K562 (cell line): ENCODE measurements at regions not wholly inside any gene's neighbourhood (a gene's known extent, or its start where the extent isn't known, plus 50 kb on each side); places are given as distances from the start of the nearest gene placed in this dataset.

Source experiments
- CHD1 ChIP-seq: fragments of 200-600 bp; sonication (generic); IDR thresholded peaks from one replicate; pipeline ENCODE4 v1.6.1; 2012; ENCODE audit warnings: mild to moderate bottlenecking, moderate library complexity, low read length, inconsistent platforms
- EP300 ChIP-seq: IDR thresholded peaks from 2 replicates; pipeline ENCODE4 v1.6.1; 2012; ENCODE audit warnings: low read length, improper control_type of control experiment
- PHF8 ChIP-seq: fragments of 200-600 bp; sonication (generic); IDR thresholded peaks from 2 replicates; pipeline ENCODE4 v1.6.1; 2012; ENCODE audit warnings: mixed run types, mild to moderate bottlenecking, inconsistent platforms, low read length, moderate library complexity, borderline replicate concordance
- POLR2AphosphoS2 ChIP-seq: IDR thresholded peaks from 2 replicates; pipeline ENCODE4 v1.6.1; 2012; ENCODE audit warnings: low read length, improper control_type of control experiment
- SIX5 ChIP-seq, 2 experiments: IDR thresholded peaks; 2 replicates each; pipeline ENCODE4 v1.6.1; 2011; ENCODE audit warnings: low read length in 2 of 2, borderline replicate concordance in 1 of 2, low read depth in 1 of 2, mild to moderate bottlenecking in 1 of 2, moderate library complexity in 1 of 2; ENCODE audit not compliant: insufficient read depth in 1 of 2
- YY1 ChIP-seq, 3 experiments: IDR thresholded peaks; 2 replicates each; pipeline ENCODE4 v1.6.1; 2011; ENCODE audit warnings: low read length in 2 of 3, mild to moderate bottlenecking in 2 of 3, moderate library complexity in 2 of 3, borderline replicate concordance in 1 of 3, control low read depth in 1 of 3, low read depth in 1 of 3; ENCODE audit not compliant: insufficient read depth in 3 of 3, insufficient replicate concordance in 2 of 3, control insufficient read depth in 1 of 3, insufficient read length in 1 of 3; ENCODE audit errors: extremely low read depth in 1 of 3
- ZFP1 ChIP-seq: fragments of 450-650 bp; formaldehyde crosslinking; IDR thresholded peaks from 2 replicates; pipeline ENCODE4 v1.4.0; 2020; ENCODE audit warnings: mild to moderate bottlenecking, mixed read lengths
- ZNF263 ChIP-seq: sonication (generic); formaldehyde crosslinking; IDR thresholded peaks from 2 replicates; pipeline ENCODE4 v1.8.0; 2022; ENCODE audit warnings: mild to moderate bottlenecking, missing genetic modification reagents, borderline replicate concordance
- ZNF445 ChIP-seq: fragments of 250-450 bp; sonication (Bioruptor Pico); IDR thresholded peaks from 2 replicates; pipeline ENCODE4 v1.4.0; 2020; ENCODE audit warnings: low read depth, mild to moderate bottlenecking, moderate library complexity

GRCh38 chr2:6764968-6765723 is 100.6 kb downstream of the CMPK2 start:
- TF ChIP-seq ZNF445 (CRISPR knock-in tag) (no peak), PHF8 (no peak), SIX5 (IDR thresholded peaks at IDR 0.05; ENCODE audit: borderline replicate concordance in 1 of 2, insufficient read depth in 1 of 2, low read depth in 1 of 2, low read length in 2 of 2) (no peak), YY1 (IDR thresholded peaks at IDR 0.05; ENCODE audit: borderline replicate concordance in 1 of 3, control insufficient read depth in 1 of 3, extremely low read depth in 1 of 3, insufficient read depth in 3 of 3, insufficient read length in 1 of 3, insufficient replicate concordance in 2 of 3, low read depth in 1 of 3, low read length in 2 of 3) (no peak), POLR2AphosphoS2 (no peak), ZNF263 (CRISPR knock-in tag) (no peak), CHD1 (no peak), EP300 (no peak), ZFP1 (CRISPR knock-in tag) (no peak)
